Osteocyte (in vitro differentiated cells): ENCODE measurements at regions not wholly inside any gene's neighbourhood (a gene's known extent, or its start where the extent isn't known, plus 50 kb on each side); places are given as distances from the start of the nearest gene placed in this dataset.

Experiments
- DNase-seq: peaks from one replicate; pipeline ENCODE4 v3.0.0; 2021; ENCODE audit warnings: mixed read lengths; ENCODE audit not compliant: unreplicated experiment; ENCODE audit errors: extremely low spot score
- H3K27ac Mint-ChIP-seq: one replicate; pipeline ENCODE4 v1.8.0; 2021; ENCODE audit warnings: mild to moderate bottlenecking, mixed read lengths; ENCODE audit not compliant: unreplicated experiment
- H3K27me3 Mint-ChIP-seq: one replicate; pipeline ENCODE4 v1.8.0; 2021; ENCODE audit warnings: mixed read lengths; ENCODE audit not compliant: unreplicated experiment
- H3K36me3 Mint-ChIP-seq: one replicate; pipeline ENCODE4 v1.8.0; 2021; ENCODE audit warnings: mixed read lengths; ENCODE audit not compliant: unreplicated experiment
- H3K4me1 Mint-ChIP-seq: one replicate; pipeline ENCODE4 v1.8.0; 2021; ENCODE audit warnings: mixed read lengths; ENCODE audit not compliant: unreplicated experiment
- H3K4me3 Mint-ChIP-seq: one replicate; pipeline ENCODE4 v1.8.0; 2021; ENCODE audit warnings: mild to moderate bottlenecking, moderate library complexity, mixed read lengths; ENCODE audit not compliant: unreplicated experiment
- H3K9me3 Mint-ChIP-seq: one replicate; pipeline ENCODE4 v1.8.0; 2021; ENCODE audit warnings: mixed read lengths; ENCODE audit not compliant: unreplicated experiment
- TF ChIP-seq, protein P1 (sequence below): fragments of 200-600 bp; sonication (generic); IDR thresholded peaks from 2 replicates; pipeline ENCODE4 v1.5.0; 2021; ENCODE audit warnings: antibody characterized with exemption, mild to moderate bottlenecking, moderate library complexity

DNA sequence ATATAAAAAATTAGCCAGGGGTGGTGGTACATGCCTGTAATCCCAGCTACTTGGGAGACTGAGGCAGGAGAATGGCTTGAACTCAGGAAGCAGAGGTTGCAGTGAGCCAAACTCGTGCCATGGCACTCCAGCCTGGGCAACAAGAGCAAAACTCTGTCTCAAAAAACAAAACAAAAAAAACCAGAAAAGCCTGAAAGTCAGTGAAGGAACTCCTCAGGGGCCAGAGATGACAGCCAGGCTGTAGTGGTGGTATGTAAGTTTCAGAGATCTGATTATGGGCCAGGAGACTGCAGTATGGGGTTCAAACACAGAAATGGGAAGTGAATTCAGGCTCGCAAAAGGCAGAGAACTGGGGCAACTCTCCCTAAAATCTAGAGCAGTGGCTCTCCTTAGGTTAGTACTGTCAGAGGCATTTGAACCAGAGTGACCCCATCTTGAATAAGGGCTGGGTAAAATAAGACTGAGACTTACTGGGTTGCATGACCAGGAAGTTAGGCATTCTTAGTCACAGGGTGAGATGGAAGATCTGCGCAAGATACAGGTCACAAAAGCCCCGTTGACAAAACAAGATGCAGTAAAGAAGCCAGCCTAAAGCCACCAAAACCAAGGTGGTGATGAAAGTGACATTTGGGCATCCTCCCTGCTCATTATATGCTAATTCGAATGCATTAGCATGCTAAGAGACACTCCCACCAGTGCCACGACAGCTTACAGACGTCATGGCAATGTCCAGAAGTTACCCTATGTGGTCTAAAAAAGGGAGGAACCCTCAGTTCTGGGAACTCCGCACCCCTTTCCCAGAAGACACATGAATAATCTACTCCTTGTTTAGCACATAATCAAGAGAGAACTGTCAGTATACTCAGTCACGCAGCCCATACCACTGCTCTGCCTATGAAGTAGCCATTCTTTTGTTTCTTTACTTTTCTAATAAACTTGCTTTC is 120.2 kb upstream of the XYLT1 start:
- DNase-seq = peak; percentile 40
- Mint-ChIP-seq H3K4me3 (no peak overlapping the region), H3K4me1 (no peaks in the 10 kb centered on the region), H3K36me3 (no peaks in the 10 kb centered on the region), H3K27me3 (no peaks in the 10 kb centered on the region), H3K9me3 (peaks cover 23% of the 10 kb centered on the region), H3K27ac (no peak overlapping the region)
- TF ChIP-seq, protein P1, sequence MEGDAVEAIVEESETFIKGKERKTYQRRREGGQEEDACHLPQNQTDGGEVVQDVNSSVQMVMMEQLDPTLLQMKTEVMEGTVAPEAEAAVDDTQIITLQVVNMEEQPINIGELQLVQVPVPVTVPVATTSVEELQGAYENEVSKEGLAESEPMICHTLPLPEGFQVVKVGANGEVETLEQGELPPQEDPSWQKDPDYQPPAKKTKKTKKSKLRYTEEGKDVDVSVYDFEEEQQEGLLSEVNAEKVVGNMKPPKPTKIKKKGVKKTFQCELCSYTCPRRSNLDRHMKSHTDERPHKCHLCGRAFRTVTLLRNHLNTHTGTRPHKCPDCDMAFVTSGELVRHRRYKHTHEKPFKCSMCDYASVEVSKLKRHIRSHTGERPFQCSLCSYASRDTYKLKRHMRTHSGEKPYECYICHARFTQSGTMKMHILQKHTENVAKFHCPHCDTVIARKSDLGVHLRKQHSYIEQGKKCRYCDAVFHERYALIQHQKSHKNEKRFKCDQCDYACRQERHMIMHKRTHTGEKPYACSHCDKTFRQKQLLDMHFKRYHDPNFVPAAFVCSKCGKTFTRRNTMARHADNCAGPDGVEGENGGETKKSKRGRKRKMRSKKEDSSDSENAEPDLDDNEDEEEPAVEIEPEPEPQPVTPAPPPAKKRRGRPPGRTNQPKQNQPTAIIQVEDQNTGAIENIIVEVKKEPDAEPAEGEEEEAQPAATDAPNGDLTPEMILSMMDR = no peak

DNA sequence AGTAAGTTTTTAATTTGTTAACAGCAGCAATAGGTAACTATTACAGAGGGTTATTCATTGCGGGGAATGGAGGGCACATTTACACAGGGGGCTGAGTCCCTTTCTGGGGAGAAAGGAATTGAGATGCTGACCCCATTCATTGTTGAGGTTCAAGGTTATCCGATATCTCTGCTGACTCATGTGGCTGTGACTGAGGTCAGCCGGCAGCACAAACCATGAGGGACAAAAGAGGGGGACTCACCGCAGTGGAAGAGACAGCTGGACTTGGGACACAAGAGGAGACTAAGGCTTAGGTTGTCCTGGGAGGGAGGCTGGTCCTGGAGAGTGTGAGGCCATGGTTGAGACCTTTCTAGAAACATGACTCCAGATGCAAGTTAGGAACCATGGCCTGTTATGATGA is 119.1 kb upstream of the XYLT1 start:
- DNase-seq = no peak
- Mint-ChIP-seq H3K27ac (no peak overlapping the region), H3K9me3 (peaks cover 28% of the 10 kb centered on the region), H3K4me3 (no peak overlapping the region), H3K27me3 (no peaks in the 10 kb centered on the region), H3K36me3 (no peaks in the 10 kb centered on the region), H3K4me1 (no peaks in the 10 kb centered on the region)
- TF ChIP-seq, protein P1 = no peak

DNA sequence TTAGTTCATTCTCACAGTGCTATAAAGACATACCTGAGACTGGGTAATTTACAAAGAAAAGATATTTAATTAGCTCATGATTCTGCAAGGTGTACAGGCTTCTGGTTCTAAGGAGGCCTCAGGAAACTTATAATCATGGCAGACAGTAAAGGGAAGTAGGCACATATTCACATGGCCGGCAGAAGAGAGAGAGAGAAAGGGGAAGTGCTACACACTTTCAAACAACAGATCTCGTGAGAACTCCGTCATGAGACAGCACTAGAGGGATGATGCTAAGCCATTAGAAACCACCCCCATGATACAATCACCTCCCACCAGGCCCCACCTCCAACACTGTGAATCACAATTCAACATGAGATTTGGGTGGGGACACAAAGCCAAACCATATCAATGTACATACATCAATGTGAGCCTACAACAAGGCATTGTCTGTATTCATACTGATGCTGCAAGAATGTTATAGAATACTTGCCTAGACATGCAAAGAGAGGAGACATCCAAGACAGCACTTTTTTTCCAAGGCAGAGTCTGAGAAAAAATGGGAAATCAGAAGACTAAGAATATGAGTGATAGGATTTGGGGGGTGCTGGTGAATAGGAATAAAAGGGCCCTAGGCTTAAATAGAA is 114.8 kb upstream of the XYLT1 start:
- Mint-ChIP-seq H3K36me3 (no peaks in the 10 kb centered on the region), H3K4me3 (no peak overlapping the region), H3K27me3 (no peaks in the 10 kb centered on the region), H3K9me3 (peaks cover 23% of the 10 kb centered on the region), H3K27ac (no peak overlapping the region), H3K4me1 (no peaks in the 10 kb centered on the region)
- TF ChIP-seq, protein P1 = no peak
- DNase-seq = no peak

DNA sequence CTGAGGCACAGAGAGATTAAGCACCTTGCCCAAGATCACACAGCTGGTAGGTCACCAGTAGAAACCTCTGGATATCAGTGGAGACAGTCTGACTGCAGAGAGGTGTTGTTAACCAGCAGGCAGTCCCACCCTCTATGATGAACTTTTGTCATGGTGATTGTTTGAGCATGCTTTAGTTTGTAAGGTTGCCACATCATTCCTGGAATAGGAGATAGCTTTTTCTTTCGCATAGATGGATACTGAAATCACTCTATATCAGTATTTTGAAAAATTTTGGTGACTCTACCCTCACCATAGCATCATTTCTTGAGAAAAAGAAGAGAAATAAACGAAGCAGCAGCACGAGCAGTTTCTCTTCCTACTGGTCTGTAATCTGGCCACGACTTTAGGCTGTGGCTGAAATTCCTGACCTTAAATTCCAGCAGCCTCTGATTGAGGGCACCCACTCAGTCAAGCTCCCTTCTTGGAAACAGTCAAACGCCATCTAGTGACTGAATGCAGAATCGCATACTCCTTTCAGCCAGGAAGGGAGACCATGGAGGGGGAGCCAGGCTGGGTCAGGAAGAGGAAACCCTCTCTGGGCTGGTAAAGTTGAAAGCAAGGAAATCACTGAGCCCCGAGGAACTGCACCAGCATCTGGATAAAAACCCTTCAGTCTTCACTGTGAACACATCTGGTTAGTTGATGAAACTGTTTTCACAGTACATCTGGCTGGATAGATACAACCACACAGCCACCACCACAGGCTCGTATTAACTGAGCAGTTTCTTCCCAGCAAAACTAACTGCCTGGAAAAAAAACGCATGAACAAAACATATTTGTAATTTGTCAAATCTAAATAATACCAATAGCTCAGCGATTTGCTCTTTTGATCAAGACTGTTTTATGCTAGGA is 108.5 kb upstream of the XYLT1 start:
- peaks cover 3% of the 10 kb centered on the region for H3K9me3 Mint-ChIP-seq
- TF ChIP-seq, protein P1 = peak; percentile 72
- H3K27me3 Mint-ChIP-seq = no peaks in the 10 kb centered on the region
- H3K36me3 Mint-ChIP-seq = no peaks in the 10 kb centered on the region
- no peak overlapping the region for H3K27ac Mint-ChIP-seq
- H3K4me3 Mint-ChIP-seq = no peak overlapping the region
- H3K4me1 Mint-ChIP-seq = no peaks in the 10 kb centered on the region
- no peak for DNase-seq
